Endothelial cell of umbilical vein (primary cell): ENCODE measurements at regions not wholly inside any gene's neighbourhood (a gene's known extent, or its start where the extent isn't known, plus 50 kb on each side); places are given as distances from the start of the nearest gene placed in this dataset.
A peak's percentile ranks its signal among the peaks of the same experiment; 100 is the strongest.

Source experiments
- CTCF ChIP-seq, 2 donors: IDR thresholded peaks; 1 replicate in 1 of 2; 2 replicates in 1 of 2; pipeline ENCODE4 v1.5.1; 2011; ENCODE audit warnings: low read length in 2 of 2, mild to moderate bottlenecking in 2 of 2, moderate library complexity in 2 of 2, control low read depth in 1 of 2, inconsistent platforms in 1 of 2, low read depth in 1 of 2; ENCODE audit not compliant: insufficient read depth in 1 of 2; ENCODE audit errors: extremely low read depth in 1 of 2
- EZH2 ChIP-seq: IDR thresholded peaks from 2 replicates; pipeline ENCODE4 v1.6.1; 2012; ENCODE audit warnings: borderline replicate concordance, low read depth, mild to moderate bottlenecking, moderate library complexity, low read length, inconsistent platforms; ENCODE audit not compliant: severe bottlenecking
- FOS ChIP-seq: IDR thresholded peaks from 2 replicates; pipeline ENCODE4 v1.6.1; 2011; ENCODE audit warnings: mild to moderate bottlenecking, low read length, moderate library complexity, borderline replicate concordance; ENCODE audit not compliant: insufficient read depth
- GATA2 ChIP-seq: IDR thresholded peaks from 2 replicates; pipeline ENCODE4 v1.7.0; 2011; ENCODE audit warnings: low read depth, mild to moderate bottlenecking, moderate library complexity, mixed read lengths, low read length; ENCODE audit not compliant: insufficient read length, insufficient read depth
- MAX ChIP-seq: IDR thresholded peaks from 2 replicates; pipeline ENCODE4 v1.6.1; 2011; ENCODE audit not compliant: insufficient read depth, insufficient read length
- MYC ChIP-seq: IDR thresholded peaks from one replicate; pipeline ENCODE4 v1.6.1; 2011; ENCODE audit warnings: mild to moderate bottlenecking, low read depth, low read length
- POLR2A ChIP-seq: IDR thresholded peaks from 2 replicates; pipeline ENCODE4 v1.6.1; 2012; ENCODE audit warnings: low read depth, mild to moderate bottlenecking, control low read depth, low read length
- POLR2AphosphoS5 ChIP-seq: IDR thresholded peaks from 2 replicates; pipeline ENCODE4 v1.6.1; 2012; ENCODE audit warnings: low read depth, mild to moderate bottlenecking, control low read depth, low read length, moderate library complexity; ENCODE audit not compliant: insufficient read depth

GRCh38 chrX:42934020-42934726 lies 156.2 kb upstream of the PPP1R2C start:
- TF ChIP-seq CTCF (IDR thresholded peaks at IDR 0.05; ENCODE audit: extremely low read depth in 1 of 2, insufficient read depth in 1 of 2, low read depth in 1 of 2, low read length in 2 of 2), result no peak
- TF ChIP-seq MYC, result no peak
- TF ChIP-seq EZH2, result no peak
- no peak for TF ChIP-seq POLR2A
- no peak for TF ChIP-seq POLR2AphosphoS5
- no peak for TF ChIP-seq FOS
- peak; percentile 65 for TF ChIP-seq GATA2
- no peak for TF ChIP-seq MAX
